Suprapubic skin (tissue), 4 donors: ENCODE measurements at regions not wholly inside any gene's neighbourhood (a gene's known extent, or its start where the extent isn't known, plus 50 kb on each side); places are given as distances from the start of the nearest gene placed in this dataset.

Experiments
- CTCF ChIP-seq, 2 donors: fragments of 200-600 bp in 1 of 2; fragments of 450-650 bp in 1 of 2; sonication (generic) in 1 of 2; IDR thresholded peaks; one replicate each; pipeline ENCODE4 v1.5.1; 2016 to 2019; ENCODE audit warnings: antibody characterized with exemption in 2 of 2, mild to moderate bottlenecking in 1 of 2, moderate library complexity in 1 of 2
- EP300 ChIP-seq: sonication (generic); formaldehyde crosslinking; IDR thresholded peaks from one replicate; pipeline ENCODE4 v1.6.1; 2017; ENCODE audit warnings: antibody characterized with exemption
- POLR2A ChIP-seq, 2 donors: fragments of 450-650 bp; IDR thresholded peaks; one replicate each; pipeline ENCODE4 v1.6.1; 2017; ENCODE audit warnings: antibody characterized with exemption in 2 of 2, mild to moderate bottlenecking in 2 of 2, moderate library complexity in 2 of 2
- POLR2AphosphoS5 ChIP-seq, 3 donors: sonication (generic); formaldehyde crosslinking; IDR thresholded peaks; one replicate each; pipeline ENCODE4 v1.6.1; 2017; ENCODE audit warnings: antibody characterized with exemption in 3 of 3

- TF ChIP-seq CTCF (IDR thresholded peaks at IDR 0.05) (no peak), POLR2AphosphoS5 (IDR thresholded peaks at IDR 0.05) (no peak), POLR2A (IDR thresholded peaks at IDR 0.05) (no peak), EP300 (no peak)
Measured at GRCh38 chr20:51329845-51330244, 212.7 kb downstream of the NFATC2 start.
